HEK293T (cell line): ENCODE measurements at regions not wholly inside any gene's neighbourhood (a gene's known extent, or its start where the extent isn't known, plus 50 kb on each side); places are given as distances from the start of the nearest gene placed in this dataset.

ENCODE experiments used
- CTCF ChIA-PET: fragments of 350-600 bp; formaldehyde crosslinking; extraction: SDS; loops from one replicate; lab custom pipeline; 2021; ENCODE audit warnings: antibody characterized with exemption, inconsistent platforms; lab: Yijun Ruan, JAX
- POLR2A ChIA-PET: fragments of 350-600 bp; formaldehyde crosslinking; extraction: SDS; loops from one replicate; lab custom pipeline; 2020; ENCODE audit warnings: antibody characterized with exemption, inconsistent platforms; lab: Yijun Ruan, JAX
- DNase-seq: peaks from one replicate; pipeline ENCODE4 v3.0.0; 2012; ENCODE audit warnings: mixed read lengths; ENCODE audit errors: extremely low spot score
- ARNT ChIP-seq: fragments of 450-650 bp; IDR thresholded peaks from 2 replicates; pipeline ENCODE4 v1.6.1; 2017; ENCODE audit warnings: mild to moderate bottlenecking
- BHLHE40 ChIP-seq: fragments of 450-650 bp; IDR thresholded peaks from 2 replicates; pipeline ENCODE4 v1.6.1; 2016; ENCODE audit warnings: mild to moderate bottlenecking, moderate library complexity, borderline replicate concordance
- CTBP1 ChIP-seq: fragments of 450-650 bp; IDR thresholded peaks from 2 replicates; pipeline ENCODE4 v1.6.1; 2016; ENCODE audit warnings: borderline replicate concordance
- ELF4 ChIP-seq: fragments of 450-650 bp; IDR thresholded peaks from 2 replicates; pipeline ENCODE4 v1.6.1; 2017; ENCODE audit warnings: antibody characterized with exemption
- FOXA1 ChIP-seq: fragments of 450-650 bp; IDR thresholded peaks from 2 replicates; pipeline ENCODE4 v1.6.1; 2016; ENCODE audit warnings: mild to moderate bottlenecking
- FOXK2 ChIP-seq: fragments of 450-650 bp; IDR thresholded peaks from 2 replicates; pipeline ENCODE4 v1.6.1; 2016; ENCODE audit warnings: mild to moderate bottlenecking
- FOXM1 ChIP-seq: fragments of 450-650 bp; IDR thresholded peaks from 2 replicates; pipeline ENCODE4 v1.6.1; 2017; ENCODE audit warnings: mild to moderate bottlenecking, borderline replicate concordance
- HDGF ChIP-seq: fragments of 450-650 bp; IDR thresholded peaks from 2 replicates; pipeline ENCODE4 v1.6.1; 2017; ENCODE audit warnings: antibody characterized with exemption, borderline replicate concordance
- L3MBTL2 ChIP-seq: fragments of 450-650 bp; conservative IDR thresholded peaks from 2 replicates; pipeline ENCODE4 v1.6.1; 2016; ENCODE audit warnings: mild to moderate bottlenecking
- LEF1 ChIP-seq: fragments of 450-650 bp; IDR thresholded peaks from 2 replicates; pipeline ENCODE4 v1.6.1; 2017; ENCODE audit warnings: mild to moderate bottlenecking, borderline replicate concordance
- NFRKB ChIP-seq: fragments of 450-650 bp; IDR thresholded peaks from 2 replicates; pipeline ENCODE4 v1.6.1; 2016; ENCODE audit warnings: mild to moderate bottlenecking, moderate library complexity
- PKNOX1 ChIP-seq: fragments of 450-650 bp; IDR thresholded peaks from 2 replicates; pipeline ENCODE4 v1.6.1; 2016
- SP1 ChIP-seq: fragments of 450-650 bp; IDR thresholded peaks from 2 replicates; pipeline ENCODE4 v1.6.1; 2017
- SUZ12 ChIP-seq: fragments of 450-650 bp; IDR thresholded peaks from 2 replicates; pipeline ENCODE4 v1.6.1; 2016; ENCODE audit warnings: mild to moderate bottlenecking
- TARDBP ChIP-seq: fragments of 450-650 bp; IDR thresholded peaks from 2 replicates; pipeline ENCODE4 v1.6.1; 2016
- ZNF384 ChIP-seq: fragments of 450-650 bp; IDR thresholded peaks from 2 replicates; pipeline ENCODE4 v1.6.1; 2016

- TF ChIP-seq L3MBTL2: no peak
- TF ChIP-seq NFRKB: no peak
- TF ChIP-seq TARDBP: no peak
- no peak for TF ChIP-seq HDGF
- TF ChIP-seq PKNOX1: no peak
- TF ChIP-seq ZNF384: no peak
- no peak for TF ChIP-seq SUZ12
- no peak for TF ChIP-seq FOXK2
- TF ChIP-seq LEF1: no peak
- TF ChIP-seq FOXM1: no peak
- TF ChIP-seq ARNT: no peak
- TF ChIP-seq FOXA1: no peak
- no peak for TF ChIP-seq ELF4
- ChIA-PET POLR2A (interaction anchor here (0.6 to 1.4 kb wide), 3 partner anchors 9 to 106 kb away, joined by 3 to 4 read pairs (median 3); no protein-coding TSS in a partner anchor), CTCF (no interaction called here)
- no peak for DNase-seq
Measured at GRCh38 chr2:200757399-200757798, 54.3 kb upstream of the BZW1 start.

GRCh38 chr2:200758341-200758740 lies 53.4 kb upstream of the BZW1 start:
- no peak for TF ChIP-seq NFRKB
- TF ChIP-seq SP1: no peak
- no peak for TF ChIP-seq L3MBTL2
- no peak for TF ChIP-seq FOXA1
- no peak for TF ChIP-seq CTBP1
- TF ChIP-seq PKNOX1: no peak
- TF ChIP-seq FOXK2: no peak
- no peak for TF ChIP-seq SUZ12
- no peak for TF ChIP-seq BHLHE40
- TF ChIP-seq ZNF384: no peak
- TF ChIP-seq ARNT: no peak
- no peak for TF ChIP-seq HDGF
- no peak for TF ChIP-seq ELF4
- TF ChIP-seq LEF1: no peak
- no peak for TF ChIP-seq FOXM1
- DNase-seq: no peak
- CTCF ChIA-PET: no interaction called here
- POLR2A ChIA-PET: no interaction called here

GRCh38 chr2:200761266-200761665 lies 50.4 kb upstream of the BZW1 start:
- no peak for DNase-seq
- ChIA-PET POLR2A (no interaction called here), CTCF (no interaction called here)
- TF ChIP-seq ELF4: no peak
- TF ChIP-seq ARNT: no peak
- no peak for TF ChIP-seq HDGF
- no peak for TF ChIP-seq SP1
- no peak for TF ChIP-seq TARDBP
- no peak for TF ChIP-seq PKNOX1
- no peak for TF ChIP-seq SUZ12
- TF ChIP-seq CTBP1: no peak
- no peak for TF ChIP-seq NFRKB
- TF ChIP-seq FOXA1: no peak
- TF ChIP-seq FOXM1: no peak
- no peak for TF ChIP-seq FOXK2
- no peak for TF ChIP-seq BHLHE40
- TF ChIP-seq L3MBTL2: no peak
- TF ChIP-seq ZNF384: no peak
- TF ChIP-seq LEF1: no peak
